ENCODE measurements at regions not wholly inside any gene's neighbourhood (a gene's known extent, or its start where the extent isn't known, plus 50 kb on each side); places are given as distances from the start of the nearest gene placed in this dataset.

DNA sequence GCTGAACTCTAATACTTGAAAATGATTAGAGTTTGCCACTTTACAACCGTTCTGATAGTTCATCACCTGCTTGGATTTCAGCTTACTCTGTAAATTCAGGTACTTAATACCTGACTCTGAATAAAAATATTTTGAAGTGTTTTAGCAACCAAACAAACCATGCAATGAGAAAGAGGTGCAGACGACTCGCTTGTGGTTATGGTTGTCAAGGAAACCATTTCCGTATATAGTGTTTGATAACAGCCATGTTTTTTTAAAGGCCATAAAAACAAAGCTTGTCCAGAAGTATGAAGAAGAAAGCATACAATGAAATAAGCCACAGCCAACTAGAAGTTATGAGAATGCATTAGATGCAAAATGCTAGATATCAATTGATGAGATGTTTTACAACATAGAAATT is 167.2 kb upstream of the HMCN1 start:
- Histone ChIP-seq H3K4me1 (ENCODE audit: insufficient read depth, low read length) (no peaks in the 10 kb centered on the region), H3K9ac (ENCODE audit: insufficient read depth, low read depth, low read length) (no peak overlapping the region), H3K79me2 (ENCODE audit: insufficient read depth, low read length) (no peaks in the 10 kb centered on the region), H3K27me3 (ENCODE audit: control insufficient read depth in 1 of 2, insufficient read depth in 2 of 2, low read length in 2 of 2) (no peaks in the 10 kb centered on the region; a peak in 1 of 5 replicates), H3K9me3 (ENCODE audit: low read length) (no peaks in the 10 kb centered on the region), H3K4me2 (ENCODE audit: low read depth, low read length) (no peak overlapping the region), H3K36me3 (replicated peaks in 1 of 2; ENCODE audit: control insufficient read depth in 1 of 2, insufficient read depth in 2 of 2, low read length in 2 of 2) (no peaks in the 10 kb centered on the region), H4K20me1 (ENCODE audit: insufficient read depth, low read length) (no peaks in the 10 kb centered on the region), H2AFZ (ENCODE audit: low read length) (no peak overlapping the region), H3K27ac (ENCODE audit: extremely low read length, insufficient read depth, low read length) (no peak overlapping the region), H3K4me3 (replicated peaks in 1 of 3; ENCODE audit: insufficient read depth in 1 of 3, low read depth in 2 of 3, low read length in 3 of 3) (no peak overlapping the region)
- CTCF ChIA-PET (ENCODE audit: low intra/inter-chr PET ratio, low total read pairs) = no interaction called here
- WGBS (ENCODE audit: low lambda C conversion rate) = 23% methylated on average over 4 of the region's 4 CpGs
- TF ChIP-seq ZFYVE20 (CRISPR knock-in tag; IDR thresholded peaks at IDR 0.05; ENCODE audit: borderline replicate concordance, low read depth) (no peak), FOXC1 (CRISPR knock-in tag; IDR thresholded peaks at IDR 0.05; ENCODE audit: borderline replicate concordance) (no peak), ZBTB1 (CRISPR knock-in tag; IDR thresholded peaks at IDR 0.05; ENCODE audit: borderline replicate concordance) (no peak), HOXD1 (CRISPR knock-in tag; IDR thresholded peaks at IDR 0.05) (no peak), ZEB1 (IDR thresholded peaks at IDR 0.05; ENCODE audit: insufficient replicate concordance, low read depth) (no peak), ZNF7 (CRISPR knock-in tag; IDR thresholded peaks at IDR 0.05) (no peak), KDM2A (CRISPR knock-in tag; IDR thresholded peaks at IDR 0.05; ENCODE audit: borderline replicate concordance, low read depth) (no peak), SNAPC2 (CRISPR knock-in tag; IDR thresholded peaks at IDR 0.05) (no peak)
- TF ChIP-seq, protein P1, sequence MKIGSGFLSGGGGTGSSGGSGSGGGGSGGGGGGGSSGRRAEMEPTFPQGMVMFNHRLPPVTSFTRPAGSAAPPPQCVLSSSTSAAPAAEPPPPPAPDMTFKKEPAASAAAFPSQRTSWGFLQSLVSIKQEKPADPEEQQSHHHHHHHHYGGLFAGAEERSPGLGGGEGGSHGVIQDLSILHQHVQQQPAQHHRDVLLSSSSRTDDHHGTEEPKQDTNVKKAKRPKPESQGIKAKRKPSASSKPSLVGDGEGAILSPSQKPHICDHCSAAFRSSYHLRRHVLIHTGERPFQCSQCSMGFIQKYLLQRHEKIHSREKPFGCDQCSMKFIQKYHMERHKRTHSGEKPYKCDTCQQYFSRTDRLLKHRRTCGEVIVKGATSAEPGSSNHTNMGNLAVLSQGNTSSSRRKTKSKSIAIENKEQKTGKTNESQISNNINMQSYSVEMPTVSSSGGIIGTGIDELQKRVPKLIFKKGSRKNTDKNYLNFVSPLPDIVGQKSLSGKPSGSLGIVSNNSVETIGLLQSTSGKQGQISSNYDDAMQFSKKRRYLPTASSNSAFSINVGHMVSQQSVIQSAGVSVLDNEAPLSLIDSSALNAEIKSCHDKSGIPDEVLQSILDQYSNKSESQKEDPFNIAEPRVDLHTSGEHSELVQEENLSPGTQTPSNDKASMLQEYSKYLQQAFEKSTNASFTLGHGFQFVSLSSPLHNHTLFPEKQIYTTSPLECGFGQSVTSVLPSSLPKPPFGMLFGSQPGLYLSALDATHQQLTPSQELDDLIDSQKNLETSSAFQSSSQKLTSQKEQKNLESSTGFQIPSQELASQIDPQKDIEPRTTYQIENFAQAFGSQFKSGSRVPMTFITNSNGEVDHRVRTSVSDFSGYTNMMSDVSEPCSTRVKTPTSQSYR (CRISPR knock-in tag; IDR thresholded peaks at IDR 0.05; ENCODE audit: borderline replicate concordance) = no peak
- TF ChIP-seq, protein P2, sequence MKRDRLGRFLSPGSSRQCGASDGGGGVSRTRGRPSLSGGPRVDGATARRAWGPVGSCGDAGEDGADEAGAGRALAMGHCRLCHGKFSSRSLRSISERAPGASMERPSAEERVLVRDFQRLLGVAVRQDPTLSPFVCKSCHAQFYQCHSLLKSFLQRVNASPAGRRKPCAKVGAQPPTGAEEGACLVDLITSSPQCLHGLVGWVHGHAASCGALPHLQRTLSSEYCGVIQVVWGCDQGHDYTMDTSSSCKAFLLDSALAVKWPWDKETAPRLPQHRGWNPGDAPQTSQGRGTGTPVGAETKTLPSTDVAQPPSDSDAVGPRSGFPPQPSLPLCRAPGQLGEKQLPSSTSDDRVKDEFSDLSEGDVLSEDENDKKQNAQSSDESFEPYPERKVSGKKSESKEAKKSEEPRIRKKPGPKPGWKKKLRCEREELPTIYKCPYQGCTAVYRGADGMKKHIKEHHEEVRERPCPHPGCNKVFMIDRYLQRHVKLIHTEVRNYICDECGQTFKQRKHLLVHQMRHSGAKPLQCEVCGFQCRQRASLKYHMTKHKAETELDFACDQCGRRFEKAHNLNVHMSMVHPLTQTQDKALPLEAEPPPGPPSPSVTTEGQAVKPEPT (CRISPR knock-in tag; IDR thresholded peaks at IDR 0.05; ENCODE audit: low read depth) = no peak
- TF ChIP-seq, protein P3, sequence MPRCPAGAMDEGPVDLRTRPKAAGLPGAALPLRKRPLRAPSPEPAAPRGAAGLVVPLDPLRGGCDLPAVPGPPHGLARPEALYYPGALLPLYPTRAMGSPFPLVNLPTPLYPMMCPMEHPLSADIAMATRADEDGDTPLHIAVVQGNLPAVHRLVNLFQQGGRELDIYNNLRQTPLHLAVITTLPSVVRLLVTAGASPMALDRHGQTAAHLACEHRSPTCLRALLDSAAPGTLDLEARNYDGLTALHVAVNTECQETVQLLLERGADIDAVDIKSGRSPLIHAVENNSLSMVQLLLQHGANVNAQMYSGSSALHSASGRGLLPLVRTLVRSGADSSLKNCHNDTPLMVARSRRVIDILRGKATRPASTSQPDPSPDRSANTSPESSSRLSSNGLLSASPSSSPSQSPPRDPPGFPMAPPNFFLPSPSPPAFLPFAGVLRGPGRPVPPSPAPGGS (CRISPR knock-in tag; IDR thresholded peaks at IDR 0.05) = no peak
- POLR2A ChIA-PET = no interaction called here
- FAIRE-seq = no peak
- no peak for DNase-seq (ENCODE audit: low spot score)
- intact Hi-C loops (cut with micrococcal nuclease; ENCODE audit: unreplicated experiment) = no loop called here
- ATAC-seq = no peak
- no TSS peak for BruUV-seq (replicated peaks)
- in situ Hi-C loops (cut with HindIII; ENCODE audit: extremely low pct_ligation_motif_present, low pct_unique_long_range_greater_than_20kb) = no loop called here
